Activated CD4-positive, alpha-beta T cell treated with anti-CD3 and anti-CD28 coated beads, Interleukin-2, amount 50 U/mL, for 4 hours (primary cell): ENCODE measurements at regions not wholly inside any gene's neighbourhood (a gene's known extent, or its start where the extent isn't known, plus 50 kb on each side); places are given as distances from the start of the nearest gene placed in this dataset.
"Not testable (repeated sequence)": the region's sequence is repeated elsewhere in the genome, so short reads cannot be mapped to it uniquely, and the experiment has no call there.

Experiments
- DNase-seq, 2 experiments: peaks; one replicate each; pipeline ENCODE4 v3.0.0-alpha.2; 2020

DNA sequence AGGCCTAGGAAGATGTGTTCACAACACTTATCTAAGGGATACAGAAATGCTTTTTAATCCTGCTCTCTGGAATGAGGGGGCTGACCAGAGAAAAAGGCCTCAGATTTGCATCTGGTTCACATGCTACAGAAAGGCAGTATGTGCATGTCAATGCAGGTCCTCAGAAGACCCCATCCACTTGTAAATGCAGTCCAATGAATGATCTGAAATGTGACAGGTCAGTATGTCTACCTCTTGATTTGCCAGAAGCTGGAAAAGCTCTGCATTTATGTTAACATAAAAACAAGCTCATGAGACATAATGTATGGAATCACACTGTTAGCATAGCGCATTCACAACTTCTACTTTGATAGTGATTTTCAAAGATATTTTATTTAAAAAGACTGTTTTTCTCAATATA is 367.4 kb upstream of the CHORDC1 start:
- DNase-seq, result no peak

- DNase-seq, result no peak
Observed at GRCh38 chr11:90589735-90590134, 366.9 kb upstream of the CHORDC1 start.

GRCh38 chr11:90587896-90588295 is 365.0 kb upstream of the CHORDC1 start:
- DNase-seq, result no peak

DNA sequence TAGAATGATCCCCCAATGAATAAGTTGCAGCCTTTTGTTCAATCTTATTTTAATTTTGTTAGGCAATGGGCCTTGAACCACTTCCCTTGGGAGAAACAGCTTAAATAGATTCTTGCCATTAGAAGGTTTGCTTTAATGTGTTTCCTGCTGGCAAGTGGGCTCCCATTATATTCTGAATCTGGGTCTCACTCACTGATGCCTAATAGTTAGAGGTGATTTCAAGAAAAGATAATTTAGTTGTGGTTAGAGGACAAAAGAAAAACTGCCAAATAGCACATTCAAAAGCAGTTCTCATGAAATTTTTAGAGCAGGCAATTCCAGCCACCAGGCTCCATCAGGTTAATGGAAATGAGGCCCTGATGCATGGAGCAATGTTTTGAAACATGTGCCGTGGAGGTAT is 362.6 kb upstream of the CHORDC1 start:
- no peak for DNase-seq

DNA sequence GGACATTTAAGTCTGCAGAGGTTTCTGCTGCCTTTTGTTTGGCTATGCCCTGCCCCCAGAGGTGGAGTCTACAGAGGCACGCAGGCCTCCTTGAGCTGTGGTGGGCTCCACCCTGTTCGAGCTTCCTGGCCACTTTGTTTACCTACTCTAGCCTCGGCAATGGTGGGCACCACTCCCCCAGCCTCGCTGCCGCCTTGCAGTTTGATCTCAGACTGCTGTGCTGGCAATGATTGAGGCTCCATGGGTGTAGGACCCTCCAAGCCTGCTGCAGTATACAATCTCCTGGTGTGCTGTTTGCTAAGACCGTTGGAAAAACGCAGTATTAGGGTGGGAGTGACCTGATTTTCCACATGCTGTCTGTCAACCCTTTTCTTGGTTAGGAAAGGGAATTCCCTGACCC is 360.1 kb upstream of the CHORDC1 start:
- DNase-seq, result not testable (repeated sequence)

GRCh38 chr11:90564531-90564930 is 341.7 kb upstream of the CHORDC1 start:
- no peak for DNase-seq

GRCh38 chr11:90558328-90558865 is 335.5 kb upstream of the CHORDC1 start:
- no peak for DNase-seq

- DNase-seq, result no peak
Observed at GRCh38 chr11:90556606-90557005, 333.8 kb upstream of the CHORDC1 start.

- DNase-seq, result no peak
Observed at GRCh38 chr11:90556026-90556425, 333.2 kb upstream of the CHORDC1 start.

- DNase-seq, result no peak
Observed at GRCh38 chr11:90555477-90555876, 332.6 kb upstream of the CHORDC1 start.

GRCh38 chr11:90542092-90542491 is 319.2 kb upstream of the CHORDC1 start:
- no peak for DNase-seq

DNA sequence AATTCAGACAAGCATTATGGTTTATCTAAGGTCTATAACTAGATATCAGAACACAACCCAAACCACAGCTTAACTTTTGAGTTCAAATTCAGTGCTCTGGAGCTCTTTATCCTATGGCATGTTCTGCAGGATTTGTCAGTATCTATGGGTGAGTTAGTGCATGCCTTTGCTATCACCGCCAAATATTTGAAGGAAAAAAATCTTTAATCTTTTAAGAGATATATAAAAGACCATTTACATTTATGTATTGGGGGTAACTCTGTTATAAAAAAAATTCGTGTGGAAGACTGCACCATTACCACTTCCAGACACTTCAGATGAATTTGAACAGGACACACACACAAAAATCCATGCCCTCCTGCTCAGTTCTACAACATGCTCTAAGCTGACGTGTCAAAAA is 313.5 kb upstream of the CHORDC1 start:
- no peak for DNase-seq

GRCh38 chr11:90532125-90532524 is 309.3 kb upstream of the CHORDC1 start:
- no peak for DNase-seq

DNA sequence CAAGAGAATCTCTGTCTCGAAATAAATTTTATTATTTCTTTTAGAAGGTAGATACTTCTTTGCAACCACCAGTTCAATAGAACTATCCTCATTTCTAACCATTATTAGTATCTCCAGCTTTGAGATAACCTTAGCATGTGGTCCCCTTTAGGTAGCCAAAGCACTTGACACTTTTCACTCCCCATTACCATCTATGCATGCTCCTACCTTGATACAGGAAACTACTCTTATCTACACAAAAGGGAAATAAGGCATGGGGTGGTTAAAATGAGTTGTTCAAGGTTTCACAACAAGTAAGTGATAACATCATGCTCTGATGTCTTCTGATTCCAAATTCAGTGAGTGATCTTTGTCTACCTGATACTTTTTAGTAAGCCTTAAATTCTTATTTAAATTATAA is 308.2 kb upstream of the CHORDC1 start:
- no peak for DNase-seq

- DNase-seq, result no peak
Observed at GRCh38 chr11:90525962-90526361, 303.1 kb upstream of the CHORDC1 start.

DNA sequence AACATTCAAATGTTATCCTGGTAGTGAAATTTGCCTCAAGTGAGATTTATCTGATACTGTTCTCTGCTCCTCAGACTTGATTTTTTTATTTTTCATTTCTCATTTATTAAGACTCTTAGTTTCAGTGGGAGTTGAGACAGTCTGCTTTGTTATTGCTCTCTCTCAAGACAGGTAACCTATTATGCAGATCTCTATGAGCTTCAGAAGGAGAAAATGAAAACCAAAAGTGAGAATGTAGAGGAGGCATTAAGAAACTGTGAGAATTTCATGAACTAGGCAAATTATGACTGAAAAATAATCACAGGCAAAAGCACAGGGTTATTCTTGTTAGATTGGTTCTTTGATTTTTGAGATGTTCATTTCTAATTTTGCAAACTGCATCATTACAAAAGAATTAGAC is 290.0 kb upstream of the CHORDC1 start:
- DNase-seq, result no peak

DNA sequence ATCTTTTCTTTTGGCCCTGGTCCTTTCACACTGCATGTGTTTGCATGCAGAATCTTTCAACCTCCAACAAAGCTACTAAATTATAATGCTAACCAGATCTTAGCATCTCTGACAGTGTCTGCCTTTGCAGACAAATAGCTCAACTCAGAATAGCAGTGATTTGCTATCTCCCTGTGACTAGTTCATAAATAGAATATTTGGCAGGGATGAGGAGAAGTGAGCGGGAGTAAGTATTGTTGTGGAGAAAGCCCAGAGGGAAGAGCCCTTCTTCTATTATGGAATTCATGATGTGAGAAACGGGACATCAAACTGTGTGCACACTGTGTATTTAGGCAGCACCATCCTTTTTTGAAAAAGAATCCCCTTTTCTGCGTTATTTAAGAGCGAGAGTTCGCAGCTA is 288.0 kb upstream of the CHORDC1 start:
- no peak for DNase-seq

DNA sequence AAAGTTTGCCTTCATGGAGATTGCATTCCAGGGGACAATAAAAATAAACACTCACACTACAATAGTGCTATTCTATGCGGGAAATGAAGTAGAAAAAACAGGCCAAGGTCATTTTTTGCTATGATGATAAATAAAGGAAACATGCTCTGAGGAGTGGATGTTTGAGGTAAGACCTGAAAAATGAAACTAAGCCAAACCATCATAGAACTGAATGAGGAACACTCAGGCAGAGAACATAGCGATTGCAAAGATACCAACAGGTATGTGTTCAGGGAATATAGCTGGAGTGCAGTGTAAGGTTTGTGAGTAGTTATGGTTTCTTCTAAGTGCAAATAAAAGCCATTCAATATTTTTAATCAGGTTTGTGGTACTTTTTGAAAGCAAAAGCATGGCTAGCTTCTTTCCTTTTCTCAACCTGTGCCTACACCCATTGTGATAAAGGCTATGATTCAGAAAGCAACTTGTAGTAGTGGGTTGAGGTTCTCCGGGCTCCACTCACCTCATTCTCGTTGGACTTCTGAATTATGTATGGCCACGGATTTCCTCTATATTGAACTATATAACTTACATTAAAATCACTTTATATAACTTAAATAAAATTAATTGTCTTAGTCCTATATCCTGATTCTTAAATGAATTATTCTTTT is 278.2 kb upstream of the CHORDC1 start:
- DNase-seq, result no peak

GRCh38 chr11:90496722-90497121 is 273.9 kb upstream of the CHORDC1 start:
- no peak for DNase-seq

GRCh38 chr11:90493379-90493778 is 270.5 kb upstream of the CHORDC1 start:
- DNase-seq, result no peak

DNA sequence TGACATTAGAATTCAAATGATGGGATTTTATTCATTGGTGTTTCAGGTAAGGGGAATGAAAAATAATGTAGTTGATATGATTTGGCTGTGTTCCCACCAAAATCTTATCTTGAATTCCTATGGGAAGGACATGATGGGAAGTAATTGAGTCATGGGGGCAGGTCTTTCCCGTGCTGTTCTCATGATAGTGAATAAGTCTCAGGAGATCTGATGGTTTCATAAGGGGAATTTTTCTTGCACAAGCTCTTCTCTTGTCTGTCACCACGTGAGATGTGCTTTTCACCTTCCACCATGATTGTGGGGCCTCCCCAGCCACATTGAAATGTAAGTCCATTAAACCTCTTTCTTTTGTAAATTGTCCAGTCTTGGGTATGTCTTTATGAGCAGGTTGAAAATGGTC is 268.6 kb upstream of the CHORDC1 start:
- no peak for DNase-seq

- DNase-seq, result peak in 1 of 2 experiments; percentile 4
Observed at GRCh38 chr11:90476442-90477007, 253.7 kb upstream of the CHORDC1 start.

DNA sequence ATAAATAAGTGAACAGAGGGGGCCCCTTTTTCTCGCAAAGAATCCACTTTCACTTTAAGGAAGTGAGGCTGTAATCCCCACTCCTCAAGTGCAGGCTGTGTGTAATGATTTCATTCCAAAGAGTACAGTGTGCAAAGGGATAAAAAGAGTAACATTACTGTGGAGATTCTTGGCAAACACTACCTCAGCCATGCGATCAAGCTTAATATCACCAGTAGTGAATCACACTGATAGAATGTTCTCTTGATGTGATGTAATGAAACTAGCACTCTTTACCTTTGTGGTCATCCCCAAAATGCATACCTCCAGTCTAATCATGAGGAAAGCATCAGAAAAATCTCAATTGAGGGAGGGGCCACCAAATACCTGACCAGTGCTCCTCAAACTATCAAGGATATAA is 246.1 kb upstream of the CHORDC1 start:
- no peak for DNase-seq

- DNase-seq, result no peak
Observed at GRCh38 chr11:90465553-90465952, 242.7 kb upstream of the CHORDC1 start.

DNA sequence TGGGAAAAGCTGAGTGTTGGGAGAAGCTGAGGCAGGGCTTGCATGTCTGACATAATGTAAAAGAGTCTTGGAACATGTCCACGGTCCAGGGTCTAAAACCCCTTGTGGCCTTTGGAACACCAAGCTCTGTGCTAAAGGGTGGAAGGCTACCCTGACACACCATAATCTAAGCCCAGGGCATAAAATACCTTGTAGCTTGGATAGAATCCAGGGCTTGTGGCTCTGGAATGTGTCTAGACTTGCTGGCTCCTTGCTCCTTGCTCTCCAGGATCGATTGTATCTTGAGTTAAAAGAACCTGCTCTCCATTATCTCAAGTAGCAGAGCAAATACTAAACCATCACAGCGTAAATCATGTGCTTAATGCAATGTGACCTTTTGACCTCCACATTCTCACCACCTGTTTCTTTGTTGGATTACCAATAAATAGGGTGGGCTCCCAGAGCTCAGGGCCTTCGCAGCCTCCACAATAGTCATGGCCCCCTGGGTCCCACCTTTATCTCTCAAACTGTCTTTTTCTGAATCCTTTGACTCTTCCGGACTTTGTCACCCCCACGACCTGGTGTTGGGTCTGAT is 232.6 kb upstream of the CHORDC1 start:
- DNase-seq, result not testable (repeated sequence)
